ENCODE measurements at regions not wholly inside any gene's neighbourhood (a gene's known extent, or its start where the extent isn't known, plus 50 kb on each side); places are given as distances from the start of the nearest gene placed in this dataset.

DNA sequence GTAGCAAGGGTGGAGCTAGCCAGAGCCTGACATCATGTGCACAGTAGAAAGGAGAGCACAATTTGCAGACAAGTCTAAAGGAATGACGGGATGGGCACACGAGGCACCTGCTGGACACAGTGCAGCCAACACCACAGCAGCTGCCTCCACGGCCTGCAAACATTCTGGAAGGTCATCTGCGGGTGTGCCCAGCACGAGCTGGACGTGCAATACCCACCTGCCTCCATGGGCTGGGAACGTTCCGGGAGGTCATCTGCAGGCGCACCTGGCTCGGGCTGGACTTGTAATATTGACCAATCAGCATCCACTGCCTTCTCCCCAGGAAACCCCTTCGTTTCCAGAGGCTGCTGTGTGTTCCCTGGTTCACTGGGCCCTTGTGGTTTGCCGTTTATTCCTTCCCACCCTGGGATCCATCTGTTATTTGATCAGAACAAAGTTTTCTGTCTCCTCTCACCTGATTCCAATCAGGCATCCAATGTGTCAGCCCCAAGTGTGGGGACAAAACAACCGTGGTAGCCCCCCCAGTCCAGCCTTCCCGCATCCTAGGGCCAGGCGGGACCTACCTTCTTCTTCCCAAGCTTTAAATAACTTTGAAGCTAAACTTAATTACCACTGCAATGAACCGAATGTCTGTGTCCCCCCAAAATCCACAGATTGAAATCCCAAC is 243.4 kb upstream of the PPP2R2D start:
- POLR2A ChIA-PET, result no interaction called here
- no peak for TF ChIP-seq CTCF (IDR thresholded peaks at IDR 0.05; ENCODE audit: insufficient read depth, low read length, missing control alignments)
- CTCF ChIA-PET, result no interaction called here
- DNase-seq (ENCODE audit: low read depth, low spot score), result no peak
- no peak overlapping the region for H3K4me3 ChIP-seq (ENCODE audit: low read depth, low read length)

GRCh38 chr10:131657985-131658330 is 242.8 kb upstream of the PPP2R2D start:
- ChIA-PET CTCF (no interaction called here), POLR2A (no interaction called here)
- no peak for DNase-seq (ENCODE audit: low read depth, low spot score)
- no peak overlapping the region for H3K4me3 ChIP-seq (ENCODE audit: low read depth, low read length)
- no peak for TF ChIP-seq CTCF (IDR thresholded peaks at IDR 0.05; ENCODE audit: insufficient read depth, low read length, missing control alignments)

DNA sequence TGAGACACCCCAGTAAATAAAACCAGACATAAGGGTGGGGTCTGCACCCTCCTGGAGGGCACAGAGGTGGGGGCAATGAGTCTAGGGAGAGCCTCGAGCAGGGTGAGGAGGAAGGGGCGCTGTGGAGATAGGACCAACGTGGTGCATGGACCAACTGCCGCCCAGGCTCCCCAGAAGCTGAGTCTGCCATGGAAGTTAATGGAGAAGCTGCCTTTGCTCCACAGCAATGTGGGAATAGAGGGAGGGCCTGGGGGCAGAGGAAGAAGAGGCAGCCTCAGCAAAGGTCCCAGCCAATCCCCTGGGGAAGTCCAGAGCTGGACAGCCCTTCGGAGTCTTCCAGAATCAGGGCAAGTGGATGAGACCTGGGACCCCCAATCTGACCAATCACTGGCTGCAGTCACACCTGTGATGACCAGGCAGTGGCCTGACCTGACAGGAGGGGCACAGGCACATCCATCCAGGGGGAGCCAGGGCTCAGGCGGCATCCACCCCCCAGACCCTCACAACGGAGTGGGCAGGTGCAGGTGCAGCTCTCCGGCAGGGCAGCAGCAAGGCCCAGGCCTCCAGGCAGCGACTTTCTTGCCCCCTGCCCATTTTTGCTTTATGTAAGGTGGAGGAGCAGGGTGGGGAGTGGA is 242.2 kb upstream of the PPP2R2D start:
- no peak for DNase-seq (ENCODE audit: low read depth, low spot score)
- CTCF ChIA-PET, result no interaction called here
- POLR2A ChIA-PET, result no interaction called here
- no peak for TF ChIP-seq CTCF (IDR thresholded peaks at IDR 0.05; ENCODE audit: insufficient read depth, low read length, missing control alignments)
- no peak overlapping the region for H3K4me3 ChIP-seq (ENCODE audit: low read depth, low read length)

DNA sequence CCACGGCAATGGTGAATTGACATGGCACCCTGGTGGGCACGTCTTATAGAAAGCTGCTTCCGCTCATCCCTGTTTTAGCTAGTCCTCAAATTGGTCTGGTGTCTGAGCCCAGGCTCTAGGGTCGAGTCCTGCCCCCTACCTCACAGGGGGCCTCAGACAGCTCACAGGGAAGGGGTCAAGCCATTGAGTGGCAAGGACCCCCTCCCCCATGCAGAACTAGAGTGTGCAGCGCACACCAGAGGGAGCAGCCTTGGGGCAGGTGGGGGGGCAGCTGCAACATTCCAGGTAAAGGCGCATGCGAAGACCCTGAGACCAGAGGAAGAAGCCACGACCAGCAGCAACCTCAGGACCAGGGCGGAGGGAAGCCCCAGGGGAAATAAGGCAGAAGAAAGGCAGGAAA is 240.4 kb upstream of the PPP2R2D start:
- no peak for DNase-seq (ENCODE audit: low read depth, low spot score)
- no peak for TF ChIP-seq CTCF (IDR thresholded peaks at IDR 0.05; ENCODE audit: insufficient read depth, low read length, missing control alignments)
- CTCF ChIA-PET, result no interaction called here
- POLR2A ChIA-PET, result no interaction called here
- H3K4me3 ChIP-seq (ENCODE audit: low read depth, low read length), result no peak overlapping the region

DNA sequence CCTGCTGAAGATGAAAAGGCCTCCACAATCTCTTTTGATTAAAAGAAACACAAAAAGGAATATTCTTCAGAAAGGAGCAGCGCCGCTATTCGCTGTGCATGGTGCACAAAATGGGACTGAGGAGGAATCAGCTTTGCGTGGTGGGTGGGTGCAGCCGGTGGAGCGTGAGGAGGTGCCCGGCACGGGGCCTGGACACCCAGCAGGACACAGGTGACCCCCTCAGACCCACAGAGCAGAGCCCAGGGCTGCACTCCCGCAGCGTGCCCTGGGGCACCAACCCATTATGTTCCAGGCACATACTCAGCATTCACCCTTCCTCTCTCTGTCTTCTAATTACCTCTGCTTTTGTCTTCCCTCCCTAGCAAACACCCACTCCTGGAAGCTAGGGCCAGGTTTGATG is 238.0 kb upstream of the PPP2R2D start:
- ChIA-PET POLR2A (no interaction called here), CTCF (no interaction called here)
- no peak for TF ChIP-seq CTCF (IDR thresholded peaks at IDR 0.05; ENCODE audit: insufficient read depth, low read length, missing control alignments)

GRCh38 chr10:131663351-131663750 is 237.5 kb upstream of the PPP2R2D start:
- TF ChIP-seq CTCF (IDR thresholded peaks at IDR 0.05; ENCODE audit: insufficient read depth, low read length, missing control alignments), result no peak
- ChIA-PET CTCF (no interaction called here), POLR2A (no interaction called here)
- H3K4me3 ChIP-seq (ENCODE audit: low read depth, low read length), result no peak overlapping the region
- DNase-seq (ENCODE audit: low read depth, low spot score), result no peak

More for the DNA sequence above, 238.0 kb upstream of the PPP2R2D start:
- no peak for DNase-seq (ENCODE audit: low read depth, low spot score)
- no peak overlapping the region for H3K4me3 ChIP-seq (ENCODE audit: low read depth, low read length)
